Hepatocyte (in vitro differentiated cells): ENCODE measurements at regions not wholly inside any gene's neighbourhood (a gene's known extent, or its start where the extent isn't known, plus 50 kb on each side); places are given as distances from the start of the nearest gene placed in this dataset.

ENCODE experiments used
- CTCF ChIP-seq: fragments of 200-600 bp; sonication (generic); IDR thresholded peaks from 2 replicates; pipeline ENCODE4 v1.5.1; 2016; ENCODE audit warnings: antibody characterized with exemption, mild to moderate bottlenecking; ENCODE audit not compliant: poor library complexity
- EZH2 ChIP-seq: fragments of 200-600 bp; sonication (generic); IDR thresholded peaks from 2 replicates; pipeline ENCODE4 v1.6.1; 2016; ENCODE audit warnings: antibody characterized with exemption, mild to moderate bottlenecking, borderline replicate concordance

- TF ChIP-seq EZH2 (no peak), CTCF (no peak)
Measured at GRCh38 chr11:115819014-115819413, 314.8 kb upstream of the CADM1 start.
